Activated naive CD8-positive, alpha-beta T cell treated with anti-CD3 and anti-CD28 coated beads, Interleukin-2, amount 50 U/mL, for 16 hours (primary cell): ENCODE measurements at regions not wholly inside any gene's neighbourhood (a gene's known extent, or its start where the extent isn't known, plus 50 kb on each side); places are given as distances from the start of the nearest gene placed in this dataset.
"Not testable (repeated sequence)": the region's sequence is repeated elsewhere in the genome, so short reads cannot be mapped to it uniquely, and the experiment has no call there.

Source experiments
- DNase-seq: peaks from one replicate; pipeline ENCODE4 v3.0.0-alpha.2; 2020; ENCODE audit warnings: low read depth, low spot score

- no peak for DNase-seq
Measured at GRCh38 chr1:234866007-234866866, 256.3 kb upstream of the IRF2BP2 start.

GRCh38 chr1:234865171-234866006, 255.4 kb upstream of the IRF2BP2 start:
- no peak for DNase-seq

GRCh38 chr1:234864116-234864515, 254.1 kb upstream of the IRF2BP2 start:
- no peak for DNase-seq

GRCh38 chr1:234863551-234863971, 253.6 kb upstream of the IRF2BP2 start:
- DNase-seq: no peak

GRCh38 chr1:234862944-234863515, 253.1 kb upstream of the IRF2BP2 start:
- no peak for DNase-seq

- no peak for DNase-seq
Measured at GRCh38 chr1:234862360-234862943, 252.5 kb upstream of the IRF2BP2 start.

GRCh38 chr1:234861761-234862160, 251.8 kb upstream of the IRF2BP2 start:
- no peak for DNase-seq

- DNase-seq: no peak
Measured at GRCh38 chr1:234861024-234861620, 251.1 kb upstream of the IRF2BP2 start.

GRCh38 chr1:234858722-234859121, 248.7 kb upstream of the IRF2BP2 start:
- DNase-seq: no peak

- no peak for DNase-seq
Measured at GRCh38 chr1:234856845-234857245, 246.9 kb upstream of the IRF2BP2 start.

GRCh38 chr1:234855851-234856250, 245.9 kb upstream of the IRF2BP2 start:
- DNase-seq: no peak

- no peak for DNase-seq
Measured at GRCh38 chr1:234854645-234855039, 244.7 kb upstream of the IRF2BP2 start.

GRCh38 chr1:234853906-234854644, 244.1 kb upstream of the IRF2BP2 start:
- DNase-seq: no peak

- DNase-seq: no peak
Measured at GRCh38 chr1:234852659-234853058, 242.7 kb upstream of the IRF2BP2 start.

GRCh38 chr1:234851450-234852438, 241.8 kb upstream of the IRF2BP2 start:
- no peak for DNase-seq

GRCh38 chr1:234849832-234850231, 239.9 kb upstream of the IRF2BP2 start:
- DNase-seq: no peak

- no peak for DNase-seq
Measured at GRCh38 chr1:234848972-234849649, 239.1 kb upstream of the IRF2BP2 start.

GRCh38 chr1:234846813-234847212, 236.8 kb upstream of the IRF2BP2 start:
- not testable (repeated sequence) for DNase-seq

GRCh38 chr1:234845836-234846235, 235.9 kb upstream of the IRF2BP2 start:
- no peak for DNase-seq
